HL-60 (cell line): ENCODE measurements at regions not wholly inside any gene's neighbourhood (a gene's known extent, or its start where the extent isn't known, plus 50 kb on each side); places are given as distances from the start of the nearest gene placed in this dataset.

Source experiments
- POLR2AphosphoS5 ChIP-seq: IDR thresholded peaks from 2 replicates; pipeline ENCODE4 v1.6.1; 2012; ENCODE audit warnings: low read depth
- TF ChIP-seq, protein P1 (sequence below): IDR thresholded peaks from one replicate; pipeline ENCODE4 v1.5.1; 2011; ENCODE audit warnings: low read length, control low read depth, inconsistent platforms; ENCODE audit not compliant: insufficient read depth
- TF ChIP-seq, protein P2 (sequence below): IDR thresholded peaks from 2 replicates; pipeline ENCODE4 v1.6.1; 2012; ENCODE audit warnings: low read depth; ENCODE audit not compliant: insufficient replicate concordance

DNA sequence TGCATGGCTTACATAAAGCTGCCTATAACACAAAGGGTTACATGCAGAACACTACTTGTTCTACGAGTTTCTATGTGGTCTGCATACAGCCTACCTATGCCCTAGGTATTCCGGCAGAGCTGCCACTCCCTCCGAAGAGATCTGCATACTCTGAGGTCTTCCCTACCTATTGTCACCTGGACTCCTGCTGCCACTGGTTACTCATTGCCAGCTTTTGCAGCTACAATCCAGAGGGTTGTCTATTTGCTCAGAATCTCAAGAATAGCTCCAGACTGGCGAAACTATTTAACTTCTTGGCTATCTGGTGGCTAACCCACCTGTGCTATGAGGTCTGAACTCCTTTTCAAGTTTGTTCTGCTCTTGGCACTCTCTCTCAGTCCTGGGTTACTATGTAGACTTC, 323.3 kb downstream of the BMP2 start:
- TF ChIP-seq, protein P1, sequence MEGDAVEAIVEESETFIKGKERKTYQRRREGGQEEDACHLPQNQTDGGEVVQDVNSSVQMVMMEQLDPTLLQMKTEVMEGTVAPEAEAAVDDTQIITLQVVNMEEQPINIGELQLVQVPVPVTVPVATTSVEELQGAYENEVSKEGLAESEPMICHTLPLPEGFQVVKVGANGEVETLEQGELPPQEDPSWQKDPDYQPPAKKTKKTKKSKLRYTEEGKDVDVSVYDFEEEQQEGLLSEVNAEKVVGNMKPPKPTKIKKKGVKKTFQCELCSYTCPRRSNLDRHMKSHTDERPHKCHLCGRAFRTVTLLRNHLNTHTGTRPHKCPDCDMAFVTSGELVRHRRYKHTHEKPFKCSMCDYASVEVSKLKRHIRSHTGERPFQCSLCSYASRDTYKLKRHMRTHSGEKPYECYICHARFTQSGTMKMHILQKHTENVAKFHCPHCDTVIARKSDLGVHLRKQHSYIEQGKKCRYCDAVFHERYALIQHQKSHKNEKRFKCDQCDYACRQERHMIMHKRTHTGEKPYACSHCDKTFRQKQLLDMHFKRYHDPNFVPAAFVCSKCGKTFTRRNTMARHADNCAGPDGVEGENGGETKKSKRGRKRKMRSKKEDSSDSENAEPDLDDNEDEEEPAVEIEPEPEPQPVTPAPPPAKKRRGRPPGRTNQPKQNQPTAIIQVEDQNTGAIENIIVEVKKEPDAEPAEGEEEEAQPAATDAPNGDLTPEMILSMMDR, result no peak
- TF ChIP-seq, protein P2, sequence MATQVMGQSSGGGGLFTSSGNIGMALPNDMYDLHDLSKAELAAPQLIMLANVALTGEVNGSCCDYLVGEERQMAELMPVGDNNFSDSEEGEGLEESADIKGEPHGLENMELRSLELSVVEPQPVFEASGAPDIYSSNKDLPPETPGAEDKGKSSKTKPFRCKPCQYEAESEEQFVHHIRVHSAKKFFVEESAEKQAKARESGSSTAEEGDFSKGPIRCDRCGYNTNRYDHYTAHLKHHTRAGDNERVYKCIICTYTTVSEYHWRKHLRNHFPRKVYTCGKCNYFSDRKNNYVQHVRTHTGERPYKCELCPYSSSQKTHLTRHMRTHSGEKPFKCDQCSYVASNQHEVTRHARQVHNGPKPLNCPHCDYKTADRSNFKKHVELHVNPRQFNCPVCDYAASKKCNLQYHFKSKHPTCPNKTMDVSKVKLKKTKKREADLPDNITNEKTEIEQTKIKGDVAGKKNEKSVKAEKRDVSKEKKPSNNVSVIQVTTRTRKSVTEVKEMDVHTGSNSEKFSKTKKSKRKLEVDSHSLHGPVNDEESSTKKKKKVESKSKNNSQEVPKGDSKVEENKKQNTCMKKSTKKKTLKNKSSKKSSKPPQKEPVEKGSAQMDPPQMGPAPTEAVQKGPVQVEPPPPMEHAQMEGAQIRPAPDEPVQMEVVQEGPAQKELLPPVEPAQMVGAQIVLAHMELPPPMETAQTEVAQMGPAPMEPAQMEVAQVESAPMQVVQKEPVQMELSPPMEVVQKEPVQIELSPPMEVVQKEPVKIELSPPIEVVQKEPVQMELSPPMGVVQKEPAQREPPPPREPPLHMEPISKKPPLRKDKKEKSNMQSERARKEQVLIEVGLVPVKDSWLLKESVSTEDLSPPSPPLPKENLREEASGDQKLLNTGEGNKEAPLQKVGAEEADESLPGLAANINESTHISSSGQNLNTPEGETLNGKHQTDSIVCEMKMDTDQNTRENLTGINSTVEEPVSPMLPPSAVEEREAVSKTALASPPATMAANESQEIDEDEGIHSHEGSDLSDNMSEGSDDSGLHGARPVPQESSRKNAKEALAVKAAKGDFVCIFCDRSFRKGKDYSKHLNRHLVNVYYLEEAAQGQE, result no peak
- TF ChIP-seq POLR2AphosphoS5, result no peak
